ENCODE measurements at regions not wholly inside any gene's neighbourhood (a gene's known extent, or its start where the extent isn't known, plus 50 kb on each side); places are given as distances from the start of the nearest gene placed in this dataset.

DNA sequence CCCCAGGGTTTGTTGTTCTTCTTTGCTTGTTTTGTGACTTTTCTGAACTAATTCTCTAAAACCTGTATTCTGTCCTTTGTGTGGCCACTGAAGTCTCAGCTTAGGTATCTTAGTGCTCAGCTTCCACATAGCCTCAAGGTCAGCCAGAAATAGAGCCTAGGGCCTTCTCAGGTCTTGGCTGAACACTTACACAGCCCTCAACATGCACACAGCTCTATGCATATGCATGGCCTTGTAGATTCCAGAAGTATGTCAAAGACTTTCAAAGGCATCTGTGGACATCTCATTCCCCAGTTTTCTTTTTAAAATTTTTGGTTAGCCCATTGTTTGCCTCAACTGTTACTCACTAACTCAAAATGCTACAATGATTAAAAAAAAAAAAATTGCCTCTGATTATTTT, 99.9 kb upstream of the GRIA1 start:
- TF ChIP-seq, protein P1, sequence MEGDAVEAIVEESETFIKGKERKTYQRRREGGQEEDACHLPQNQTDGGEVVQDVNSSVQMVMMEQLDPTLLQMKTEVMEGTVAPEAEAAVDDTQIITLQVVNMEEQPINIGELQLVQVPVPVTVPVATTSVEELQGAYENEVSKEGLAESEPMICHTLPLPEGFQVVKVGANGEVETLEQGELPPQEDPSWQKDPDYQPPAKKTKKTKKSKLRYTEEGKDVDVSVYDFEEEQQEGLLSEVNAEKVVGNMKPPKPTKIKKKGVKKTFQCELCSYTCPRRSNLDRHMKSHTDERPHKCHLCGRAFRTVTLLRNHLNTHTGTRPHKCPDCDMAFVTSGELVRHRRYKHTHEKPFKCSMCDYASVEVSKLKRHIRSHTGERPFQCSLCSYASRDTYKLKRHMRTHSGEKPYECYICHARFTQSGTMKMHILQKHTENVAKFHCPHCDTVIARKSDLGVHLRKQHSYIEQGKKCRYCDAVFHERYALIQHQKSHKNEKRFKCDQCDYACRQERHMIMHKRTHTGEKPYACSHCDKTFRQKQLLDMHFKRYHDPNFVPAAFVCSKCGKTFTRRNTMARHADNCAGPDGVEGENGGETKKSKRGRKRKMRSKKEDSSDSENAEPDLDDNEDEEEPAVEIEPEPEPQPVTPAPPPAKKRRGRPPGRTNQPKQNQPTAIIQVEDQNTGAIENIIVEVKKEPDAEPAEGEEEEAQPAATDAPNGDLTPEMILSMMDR (IDR thresholded peaks at IDR 0.05), result no peak
- no peak for TF ChIP-seq POLR2A (IDR thresholded peaks at IDR 0.05)
- TF ChIP-seq EP300 (IDR thresholded peaks at IDR 0.05), result no peak
- no peak for TF ChIP-seq POLR2AphosphoS5 (IDR thresholded peaks at IDR 0.05)

All from sigmoid colon (tissue), 4 donors.